PC-3 (cell line): ENCODE measurements at regions not wholly inside any gene's neighbourhood (a gene's known extent, or its start where the extent isn't known, plus 50 kb on each side); places are given as distances from the start of the nearest gene placed in this dataset.

ENCODE experiments used
- ATAC-seq: fragments of 200-7000 bp; cut with Tn5 transposase; 2 replicates; pipeline ENCODE4 v1.9.1; 2020; ENCODE audit warnings: mild to moderate bottlenecking, moderate library complexity
- BruUV-seq: library from RNA; stranded (reverse); fragments of 400-500 nt; replicated peaks from 2 replicates; lab custom pipeline; 2021; lab: Mats Ljungman, UMichigan
- CTCF ChIA-PET: fragments of 300-600 bp; sonication (Branson Sonifier 250); formaldehyde crosslinking; loops from one replicate; lab custom pipeline; 2022; ENCODE audit warnings: antibody characterized with exemption; lab: Charles Lee
- POLR2A ChIA-PET: fragments of 300-600 bp; sonication (Branson Sonifier 250); formaldehyde crosslinking; loops from one replicate; lab custom pipeline; 2022; ENCODE audit warnings: antibody characterized with exemption; ENCODE audit not compliant: unreplicated experiment; lab: Charles Lee
- DNase-seq: peaks from one replicate; pipeline ENCODE4 v3.0.0-alpha.2; 2015
- H2AFZ ChIP-seq: fragments of 300-600 bp; sonication (generic); 2 replicates; pipeline ENCODE4 v1.6.0; 2016; ENCODE audit warnings: antibody characterized with exemption, low read length
- H3F3A ChIP-seq: fragments of 300-600 bp; sonication (generic); one replicate; pipeline ENCODE4 v1.6.0; 2017; ENCODE audit warnings: antibody characterized with exemption, low read length, control low read depth, mild to moderate bottlenecking; ENCODE audit not compliant: unreplicated experiment
- H3K27ac ChIP-seq: fragments of 300-600 bp; sonication (generic); 2 replicates; pipeline ENCODE4 v1.5.1; 2016; ENCODE audit warnings: mild to moderate bottlenecking, low read length
- H3K27me3 ChIP-seq: fragments of 300-600 bp; sonication (generic); 2 replicates; pipeline ENCODE4 v1.6.1; 2016; ENCODE audit warnings: low read length, mixed read lengths
- H3K36me3 ChIP-seq: fragments of 300-600 bp; sonication (generic); 2 replicates; pipeline ENCODE4 v1.6.1; 2016; ENCODE audit warnings: low read depth, mixed run types, low read length, mixed read lengths
- H3K4me1 ChIP-seq: fragments of 300-600 bp; sonication (generic); 2 replicates; pipeline ENCODE4 v1.5.1; 2016; ENCODE audit warnings: low read length; ENCODE audit not compliant: insufficient read depth
- H3K4me2 ChIP-seq: fragments of 300-600 bp; sonication (generic); 2 replicates; pipeline ENCODE4 v1.6.0; 2016; ENCODE audit warnings: low read length
- H3K4me3 ChIP-seq: fragments of 300-600 bp; sonication (generic); 2 replicates; pipeline ENCODE4 v1.5.1; 2016; ENCODE audit warnings: mild to moderate bottlenecking, low read length, mixed read lengths
- H3K79me2 ChIP-seq: fragments of 300-600 bp; sonication (generic); 2 replicates; pipeline ENCODE4 v1.6.1; 2017; ENCODE audit warnings: low read length, mixed read lengths
- H3K9ac ChIP-seq: fragments of 300-600 bp; sonication (generic); 2 replicates; pipeline ENCODE4 v1.6.0; 2016; ENCODE audit warnings: mild to moderate bottlenecking, low read length
- H3K9me2 ChIP-seq: fragments of 300-600 bp; sonication (generic); replicated peaks from 2 replicates; pipeline ENCODE4 v1.6.1; 2016; ENCODE audit warnings: mixed run types, low read length, mixed read lengths
- H3K9me3 ChIP-seq: fragments of 300-600 bp; sonication (generic); 2 replicates; pipeline ENCODE4 v1.6.1; 2016; ENCODE audit warnings: low read length, mixed read lengths
- H4K20me1 ChIP-seq: fragments of 300-600 bp; sonication (generic); 2 replicates; pipeline ENCODE4 v1.6.1; 2016; ENCODE audit warnings: low read length, mixed read lengths
- CTCF ChIP-seq: fragments of 300-600 bp; sonication (generic); conservative IDR thresholded peaks from 2 replicates; pipeline ENCODE4 v1.5.1; 2017; ENCODE audit warnings: antibody characterized with exemption, low read depth, mild to moderate bottlenecking, low read length
- EZH2 ChIP-seq: fragments of 300-600 bp; sonication (generic); IDR thresholded peaks from one replicate; pipeline ENCODE4 v1.6.1; 2017; ENCODE audit warnings: antibody characterized with exemption, mild to moderate bottlenecking, low read length; ENCODE audit not compliant: unreplicated experiment
- EZH2phosphoT487 ChIP-seq: fragments of 300-600 bp; sonication (generic); IDR thresholded peaks from 2 replicates; pipeline ENCODE4 v1.6.1; 2018; ENCODE audit warnings: mild to moderate bottlenecking, antibody characterized with exemption, low read length, borderline replicate concordance
- intact Hi-C: fragments of 100-400 bp; cut with micrococcal nuclease; formaldehyde crosslinking; loops from 2 replicates; pipeline ENCODE4 v1.9.0; 2023

- H4K20me1 ChIP-seq: no peaks in the 10 kb centered on the region
- no peaks in the 10 kb centered on the region for H3K9me2 ChIP-seq
- no peak for TF ChIP-seq EZH2
- no peak for TF ChIP-seq EZH2phosphoT487
- no peak for TF ChIP-seq CTCF
- H3K9ac ChIP-seq: no peak overlapping the region
- no peaks in the 10 kb centered on the region for H3F3A ChIP-seq
- H3K4me1 ChIP-seq: no peaks in the 10 kb centered on the region
- DNase-seq (no peak), ATAC-seq (no peak)
- no peak overlapping the region for H2AFZ ChIP-seq
- no peak overlapping the region for H3K27ac ChIP-seq
- POLR2A ChIA-PET: no interaction called here
- BruUV-seq: no TSS peak
- no peaks in the 10 kb centered on the region for H3K27me3 ChIP-seq
- intact Hi-C loops: no loop called here
- H3K79me2 ChIP-seq: no peaks in the 10 kb centered on the region
- H3K36me3 ChIP-seq: no peaks in the 10 kb centered on the region
- H3K4me3 ChIP-seq: no peak overlapping the region
- H3K4me2 ChIP-seq: no peak overlapping the region
- CTCF ChIA-PET: no interaction called here
- H3K9me3 ChIP-seq: no peaks in the 10 kb centered on the region
Observed at GRCh38 chr3:64943866-64944265, 256.1 kb upstream of the ADAMTS9 start.

GRCh38 chr3:64940596-64941348 lies 253.0 kb upstream of the ADAMTS9 start:
- Histone ChIP-seq H3K79me2 (no peaks in the 10 kb centered on the region), H3K9me3 (no peaks in the 10 kb centered on the region), H3K27me3 (no peaks in the 10 kb centered on the region), H3K36me3 (no peaks in the 10 kb centered on the region), H3K27ac (no peak overlapping the region), H3K4me1 (no peaks in the 10 kb centered on the region), H4K20me1 (no peaks in the 10 kb centered on the region), H3K4me2 (no peak overlapping the region), H3K9me2 (no peaks in the 10 kb centered on the region), H3K4me3 (no peak overlapping the region), H2AFZ (no peak overlapping the region), H3K9ac (no peak overlapping the region), H3F3A (no peaks in the 10 kb centered on the region)
- DNase-seq: no peak
- no TSS peak for BruUV-seq
- ChIA-PET CTCF (no interaction called here), POLR2A (no interaction called here)
- no peak for ATAC-seq
- TF ChIP-seq CTCF (no peak), EZH2phosphoT487 (no peak), EZH2 (no peak)
- intact Hi-C loops: no loop called here

- POLR2A ChIA-PET: no interaction called here
- Histone ChIP-seq H3K36me3 (no peaks in the 10 kb centered on the region), H3K79me2 (no peaks in the 10 kb centered on the region), H3F3A (no peaks in the 10 kb centered on the region), H3K27me3 (no peaks in the 10 kb centered on the region), H3K4me3 (no peak overlapping the region), H3K9me2 (no peaks in the 10 kb centered on the region), H3K9me3 (no peaks in the 10 kb centered on the region), H3K4me1 (no peaks in the 10 kb centered on the region), H3K27ac (no peak overlapping the region), H4K20me1 (no peaks in the 10 kb centered on the region), H2AFZ (no peak overlapping the region), H3K9ac (no peak overlapping the region), H3K4me2 (no peak overlapping the region)
- TF ChIP-seq CTCF: no peak
- no peak for ATAC-seq
- CTCF ChIA-PET: no interaction called here
- intact Hi-C loops: no loop called here
- DNase-seq: no peak
- BruUV-seq: no TSS peak
Observed at GRCh38 chr3:64939747-64940450, 252.1 kb upstream of the ADAMTS9 start.
